NCI-H748 treated with DMSO at 0.1 percent for 48 hours (cell line): ENCODE measurements at regions not wholly inside any gene's neighbourhood (a gene's known extent, or its start where the extent isn't known, plus 50 kb on each side); places are given as distances from the start of the nearest gene placed in this dataset.
"Not testable (repeated sequence)": the region's sequence is repeated elsewhere in the genome, so short reads cannot be mapped to it uniquely, and the experiment has no call there.

Experiments
- DNase-seq: peaks from one replicate; lab custom pipeline; 2025; lab: John Stamatoyannopoulos, UW

DNA sequence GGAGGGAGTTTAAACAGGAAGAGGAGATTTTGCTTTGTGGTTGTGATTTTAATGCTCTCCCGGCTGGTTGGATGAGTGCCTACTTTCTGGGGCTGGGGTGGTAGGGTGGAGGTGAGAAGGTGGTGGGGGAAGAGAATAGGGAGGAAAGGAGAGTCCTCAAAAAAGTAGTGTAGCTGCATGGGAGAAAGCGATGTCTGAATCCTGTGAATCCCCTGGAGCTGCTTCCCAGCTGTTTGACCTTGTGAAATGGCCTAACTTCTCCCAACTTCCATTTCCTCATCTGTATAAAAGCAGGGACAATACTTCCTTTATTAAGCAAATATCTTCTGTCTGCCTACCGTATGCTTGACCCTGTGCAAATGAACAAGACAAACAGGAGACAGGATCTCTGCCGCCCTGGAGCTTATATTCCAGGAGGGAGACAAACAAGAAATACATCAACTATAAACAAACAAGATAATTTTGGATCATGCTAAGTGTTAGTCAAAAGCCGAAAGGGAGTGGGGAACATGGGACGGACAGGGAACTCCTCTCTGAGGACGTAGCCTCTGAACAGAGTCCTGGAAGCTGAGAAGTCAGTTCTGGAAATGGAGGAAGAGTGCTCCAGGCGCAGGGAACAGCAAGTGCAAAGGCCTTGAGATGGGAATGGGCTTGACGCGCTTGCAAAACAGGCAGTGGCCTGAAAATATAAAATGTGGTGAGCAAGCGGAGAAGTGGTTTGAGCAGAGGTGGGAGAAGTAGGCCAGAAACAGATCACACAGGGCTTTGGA lies 103.5 kb downstream of the SPRY4 start:
- DNase-seq: no peak

DNA sequence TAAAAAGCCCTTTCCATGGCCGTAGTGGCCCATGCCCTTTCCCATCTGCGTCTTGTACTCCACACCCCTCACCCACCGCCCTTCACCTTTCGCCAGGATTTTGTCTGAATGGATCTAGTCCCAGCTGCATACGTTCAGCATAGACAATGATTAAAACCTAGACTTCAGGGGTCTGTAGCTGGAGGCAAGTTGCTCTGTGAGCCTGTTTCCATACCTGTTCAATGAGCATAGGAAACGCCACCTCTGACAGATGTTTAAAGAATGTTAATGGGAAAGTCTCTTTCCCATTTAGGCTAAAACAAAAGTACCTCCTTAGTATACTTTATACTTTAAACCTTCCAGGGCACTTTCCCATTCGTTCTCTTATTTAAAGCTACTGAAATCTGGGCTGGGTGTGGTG lies 105.7 kb downstream of the SPRY4 start:
- DNase-seq: no peak

DNA sequence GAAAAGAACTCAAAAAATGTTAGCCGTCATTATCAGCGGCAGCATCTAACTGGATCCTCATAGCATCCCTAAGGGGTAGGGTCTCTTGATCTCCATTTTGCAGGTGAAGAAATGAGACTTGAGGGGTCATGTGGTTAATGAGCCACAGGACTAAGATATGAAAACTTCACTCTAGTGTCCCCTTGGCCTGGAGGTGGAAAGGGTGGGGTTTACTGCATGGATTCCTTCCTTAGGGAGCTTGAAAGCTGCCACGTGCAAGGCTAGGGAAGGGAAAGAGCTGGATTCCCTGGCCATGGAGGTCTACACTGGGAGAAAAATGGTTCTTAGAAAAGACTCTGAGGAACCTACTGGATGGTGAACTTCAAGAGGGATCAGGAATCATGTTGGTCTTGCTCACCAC lies 107.9 kb downstream of the SPRY4 start:
- no peak for DNase-seq

DNA sequence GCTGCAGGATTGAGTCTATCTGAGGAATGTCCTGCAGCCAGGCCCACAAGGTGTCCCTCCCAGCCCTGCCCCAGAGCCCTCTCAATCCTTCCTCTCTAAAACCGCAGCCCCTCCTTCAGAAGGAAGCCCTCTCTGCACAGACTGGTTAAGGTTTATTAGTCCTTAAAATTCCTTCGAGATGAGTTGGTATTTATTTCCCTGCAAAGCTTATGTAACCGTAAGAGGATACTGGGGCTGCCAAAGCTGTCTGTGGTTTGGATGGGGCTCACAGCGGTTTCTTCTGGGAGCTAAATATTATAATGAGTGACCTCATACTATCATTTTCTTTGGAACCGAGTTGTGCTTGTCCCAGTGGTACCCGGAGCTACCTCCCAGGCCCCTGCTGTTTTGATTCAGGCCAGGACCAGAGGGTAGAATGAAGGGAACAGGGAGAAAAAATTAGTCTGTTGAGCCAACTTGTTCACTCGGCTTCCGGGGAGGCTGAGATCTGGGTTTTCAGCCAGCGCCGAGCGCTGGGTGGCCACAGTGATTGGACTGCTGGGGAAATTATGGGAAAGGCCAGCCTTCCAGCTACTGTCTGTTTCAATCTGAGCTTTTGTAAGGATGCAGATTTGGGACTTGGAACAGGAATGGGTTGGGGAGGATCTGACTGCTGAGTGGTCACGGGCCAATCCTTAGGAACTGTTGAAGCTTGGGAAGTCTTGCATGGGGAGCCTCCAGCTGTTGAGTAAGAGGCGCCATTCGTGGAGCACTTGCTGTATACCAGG lies 107.5 kb downstream of the NDFIP1 start:
- no peak for DNase-seq

DNA sequence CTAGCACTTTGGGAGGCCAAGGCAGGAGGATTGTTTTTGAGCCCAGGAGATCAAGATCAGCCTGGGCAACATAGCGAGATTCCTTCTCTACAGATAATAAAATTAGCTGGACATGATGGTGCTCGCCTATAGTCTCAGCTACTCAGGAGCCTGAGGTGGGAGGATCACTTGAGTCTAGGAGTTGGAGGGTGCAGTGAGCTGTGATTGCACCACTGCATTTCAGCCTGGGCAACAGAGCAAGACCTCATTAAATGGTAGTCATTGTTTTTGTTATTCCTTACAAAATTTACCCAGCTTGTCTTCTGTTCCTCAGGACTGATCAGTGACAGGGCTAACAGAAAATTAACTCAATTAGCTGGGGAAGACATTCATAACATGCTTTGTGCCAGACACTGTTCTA lies 104.5 kb downstream of the NDFIP1 start:
- no peak for DNase-seq

DNA sequence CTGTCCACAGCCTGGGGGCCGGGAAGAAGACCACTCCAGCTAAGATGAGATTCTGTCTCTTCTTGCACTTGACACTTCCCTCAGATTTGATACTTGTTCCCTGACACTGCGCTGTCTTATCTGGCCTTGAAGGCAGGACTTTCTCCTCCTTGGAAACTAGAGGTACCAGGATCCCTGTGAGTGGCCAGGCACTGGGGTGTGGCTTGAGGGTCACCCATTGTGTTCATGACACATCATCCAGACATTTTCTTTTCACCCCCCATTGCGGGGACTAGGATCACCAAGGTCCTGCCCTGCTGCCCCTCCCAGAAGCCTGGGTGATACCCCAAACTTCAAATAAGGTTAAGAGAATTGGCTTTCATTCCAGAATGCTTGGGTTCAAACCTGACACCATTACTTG lies 103.3 kb downstream of the NDFIP1 start:
- no peak for DNase-seq

DNA sequence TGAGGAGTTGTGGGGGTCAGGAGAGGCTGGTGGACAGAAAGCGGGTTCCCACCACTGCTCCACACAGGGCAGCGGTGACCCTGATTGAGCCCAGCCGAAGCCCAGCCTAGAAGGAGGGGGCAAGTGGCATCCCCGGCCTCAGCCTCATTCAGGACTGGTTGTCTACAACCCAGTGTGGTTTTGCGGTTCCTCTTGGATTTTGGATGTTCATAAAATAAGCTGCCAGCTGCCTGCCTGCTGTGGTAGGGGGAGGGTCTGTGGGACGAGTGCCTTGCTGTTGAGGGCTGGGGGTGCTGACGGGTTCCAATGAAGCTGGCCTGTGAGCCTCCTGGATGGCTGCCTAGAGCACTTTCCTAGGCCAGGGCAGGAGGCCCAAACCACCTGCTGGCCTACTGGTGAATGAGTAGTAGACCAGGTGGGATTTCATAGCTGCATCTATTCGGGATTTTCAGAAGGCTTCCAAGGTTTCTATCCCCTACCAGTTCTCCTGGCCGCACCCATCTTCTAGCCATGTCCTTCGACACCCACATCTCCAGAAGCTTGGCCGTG lies 102.4 kb downstream of the NDFIP1 start:
- no peak for DNase-seq

DNA sequence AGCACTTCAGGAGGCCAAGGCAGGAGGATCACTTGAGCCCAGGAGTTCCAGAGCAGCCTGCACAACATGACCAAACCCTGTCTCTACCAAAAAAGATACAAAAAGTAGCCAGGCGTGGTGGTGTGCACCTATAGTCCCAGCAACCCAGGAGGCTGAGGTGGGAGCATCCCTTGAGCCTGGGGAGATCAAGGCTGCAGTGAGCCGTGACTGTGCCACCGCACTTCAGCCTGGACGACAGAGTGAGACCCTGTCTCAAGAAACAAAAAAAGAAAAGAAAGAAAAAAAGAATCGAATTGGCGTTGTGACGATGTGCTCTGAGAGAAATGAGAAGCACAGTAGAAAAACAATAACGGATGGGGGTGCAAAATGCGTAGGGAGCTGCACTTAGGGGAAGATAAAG lies 101.4 kb downstream of the NDFIP1 start:
- DNase-seq: no peak

DNA sequence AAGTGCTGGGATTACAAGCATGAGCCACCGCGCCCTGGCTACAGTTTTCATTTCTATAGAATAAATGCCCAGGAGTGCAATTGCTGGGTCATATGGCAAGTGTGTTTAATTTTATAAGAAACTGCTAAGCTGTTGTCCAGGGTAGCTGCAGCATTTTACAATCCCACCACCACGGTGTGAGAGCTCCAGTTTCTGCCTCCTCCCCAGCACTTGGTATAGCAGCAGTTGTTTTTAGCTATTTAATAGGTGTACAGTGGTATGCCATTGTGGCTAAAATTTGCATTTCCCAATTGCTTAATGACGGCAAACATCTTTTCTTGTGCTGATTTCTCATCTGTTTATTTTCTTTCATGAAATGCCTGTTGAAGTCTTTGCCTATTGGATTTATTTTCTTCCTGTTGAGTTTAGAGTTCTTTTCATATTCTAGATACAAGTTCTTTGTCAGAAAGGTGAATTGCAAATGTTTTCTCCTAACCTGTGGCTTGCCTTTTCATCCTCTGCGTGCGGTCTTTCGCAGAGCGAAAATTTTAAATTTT lies 100.3 kb downstream of the NDFIP1 start:
- no peak for DNase-seq

DNA sequence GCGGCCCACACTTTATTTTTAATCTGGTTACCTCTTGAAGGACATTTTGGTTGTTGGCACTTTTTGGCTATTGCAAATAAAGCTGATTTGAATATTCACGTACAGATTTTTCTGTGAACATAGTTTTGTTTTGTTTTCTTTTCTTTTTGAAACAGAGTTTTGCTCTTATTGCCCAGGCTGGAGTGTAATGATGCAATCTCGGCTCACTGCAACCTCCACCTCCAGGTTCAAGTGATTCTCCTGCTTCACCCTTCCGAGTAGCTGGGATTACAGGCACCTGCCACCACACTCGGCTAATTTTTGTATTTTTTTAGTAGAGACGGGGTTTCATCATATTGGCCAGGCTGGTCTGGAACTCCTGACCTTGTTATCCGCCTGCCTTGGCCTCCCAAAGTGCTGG lies 99.7 kb downstream of the NDFIP1 start:
- DNase-seq: not testable (repeated sequence)

DNA sequence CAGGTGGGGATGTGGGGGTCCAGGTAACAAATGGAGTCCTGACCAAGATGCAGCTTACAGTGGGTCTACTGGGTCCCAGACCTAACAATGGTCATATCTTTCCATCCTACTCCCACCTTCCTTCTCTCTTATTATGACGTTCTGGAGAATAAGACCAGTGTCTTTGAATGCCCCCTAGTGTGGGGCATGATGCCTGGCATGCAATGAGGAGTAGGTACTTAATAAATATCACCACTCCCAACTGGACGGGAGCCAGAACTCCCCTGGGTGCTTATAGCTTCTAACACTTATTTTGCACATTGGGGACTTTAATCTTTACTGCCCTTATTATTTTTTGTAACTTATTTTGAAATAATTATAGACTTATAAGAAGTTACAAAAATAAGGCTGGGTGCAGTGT lies 98.2 kb downstream of the NDFIP1 start:
- no peak for DNase-seq

DNA sequence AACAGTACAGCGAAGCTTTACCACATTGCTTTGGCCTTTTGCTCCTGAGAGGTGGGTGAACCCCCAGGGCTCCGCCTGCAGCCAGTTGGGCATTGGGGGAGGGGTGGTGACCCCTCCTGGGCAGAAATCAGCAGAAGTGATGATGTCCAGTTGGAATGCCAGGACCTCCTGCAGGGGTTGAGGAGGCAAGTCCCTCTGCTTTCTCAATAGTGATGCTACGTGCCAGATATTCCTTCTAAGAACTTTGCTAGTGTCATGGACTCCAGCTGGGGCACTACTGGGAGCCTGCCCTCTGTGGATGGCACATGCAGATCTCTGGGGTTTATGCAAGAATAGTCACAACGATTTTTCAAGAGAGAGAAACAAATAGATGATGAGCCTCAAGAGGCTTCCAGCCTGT lies 95.6 kb downstream of the NDFIP1 start:
- no peak for DNase-seq
